HEK293 (cell line): ENCODE measurements at regions not wholly inside any gene's neighbourhood (a gene's known extent, or its start where the extent isn't known, plus 50 kb on each side); places are given as distances from the start of the nearest gene placed in this dataset.
"Not testable (repeated sequence)": the region's sequence is repeated elsewhere in the genome, so short reads cannot be mapped to it uniquely, and the experiment has no call there.

Experiments
- CTCF ChIA-PET: fragments of 350-600 bp; formaldehyde crosslinking; extraction: SDS; loops from one replicate; lab custom pipeline; 2021; ENCODE audit warnings: antibody characterized with exemption; lab: Yijun Ruan, JAX
- POLR2A ChIA-PET: fragments of 300-600 bp; formaldehyde crosslinking; extraction: SDS; loops from one replicate; lab custom pipeline; 2020; ENCODE audit warnings: antibody characterized with exemption, inconsistent platforms; lab: Yijun Ruan, JAX
- H3K27ac ChIP-seq: fragments of 200-500 bp; sonication (Bioruptor generic); 2 replicates; pipeline ENCODE4 v1.5.1; 2014; ENCODE audit warnings: low read depth, low read length, control low read depth, inconsistent platforms; ENCODE audit errors: extremely low read depth
- H3K36me3 ChIP-seq, 2 experiments: fragments of 200-500 bp in 1 of 2; sonication (Bioruptor generic) in 1 of 2; 1 replicate in 1 of 2; 2 replicates in 1 of 2; pipeline ENCODE4 v1.5.1; 2014 to 2017; ENCODE audit warnings: inconsistent platforms in 2 of 2, low read length in 2 of 2; ENCODE audit not compliant: control insufficient read depth in 2 of 2, insufficient read depth in 1 of 2
- H3K4me1 ChIP-seq: fragments of 200-500 bp; sonication (Bioruptor generic); 2 replicates; pipeline ENCODE4 v1.5.1; 2014; ENCODE audit warnings: mild to moderate bottlenecking, low read length, inconsistent platforms; ENCODE audit not compliant: control insufficient read depth, insufficient read depth
- H3K4me3 ChIP-seq: 2 replicates; pipeline ENCODE4 v1.5.1; 2011; ENCODE audit warnings: low read depth, mild to moderate bottlenecking, control low read depth, low read length, moderate library complexity
- H3K9me3 ChIP-seq: fragments of 200-500 bp; sonication (Bioruptor generic); 2 replicates; pipeline ENCODE4 v1.5.1; 2014; ENCODE audit warnings: low read depth, low read length, inconsistent platforms; ENCODE audit not compliant: control insufficient read depth, insufficient read depth
- BCL6B ChIP-seq: fragments of 450-650 bp; formaldehyde crosslinking; IDR thresholded peaks from 2 replicates; pipeline ENCODE4 v1.5.1; 2017; ENCODE audit warnings: missing biosample characterization, missing genetic modification characterization
- ELK4 ChIP-seq: IDR thresholded peaks from 2 replicates; pipeline ENCODE4 v1.6.1; 2011; ENCODE audit warnings: mild to moderate bottlenecking, low read depth, low read length, borderline replicate concordance
- GLIS1 ChIP-seq: fragments of 450-650 bp; formaldehyde crosslinking; IDR thresholded peaks from 2 replicates; pipeline ENCODE4 v1.5.1; 2016; ENCODE audit warnings: missing biosample characterization, missing genetic modification characterization
- SETDB1 ChIP-seq: IDR thresholded peaks from one replicate; pipeline ENCODE4 v1.6.1; 2017; ENCODE audit warnings: mild to moderate bottlenecking, low read length, moderate library complexity, mixed read lengths; ENCODE audit not compliant: insufficient read length
- TRIM28 ChIP-seq: IDR thresholded peaks from 2 replicates; pipeline ENCODE4 v1.6.1; 2011; ENCODE audit warnings: low read length, control low read depth, borderline replicate concordance
- ZBTB26 ChIP-seq: fragments of 450-650 bp; formaldehyde crosslinking; optimal IDR thresholded peaks from 2 replicates; pipeline ENCODE3; 2016; ENCODE audit warnings: missing biosample characterization, mild to moderate bottlenecking, missing genetic modification characterization
- ZNF138 ChIP-seq: fragments of 450-650 bp; formaldehyde crosslinking; IDR thresholded peaks from 2 replicates; pipeline ENCODE4 v1.5.1; 2016; ENCODE audit warnings: missing biosample characterization, missing genetic modification characterization, borderline replicate concordance
- ZNF23 ChIP-seq: fragments of 450-650 bp; formaldehyde crosslinking; IDR thresholded peaks from 2 replicates; pipeline ENCODE4 v1.5.1; 2016; ENCODE audit warnings: missing biosample characterization, missing genetic modification characterization, borderline replicate concordance
- ZNF341 ChIP-seq: fragments of 450-650 bp; formaldehyde crosslinking; IDR thresholded peaks from 2 replicates; pipeline ENCODE4; 2016; ENCODE audit warnings: low read depth, missing biosample characterization, missing genetic modification characterization
- ZNF473 ChIP-seq: fragments of 450-650 bp; formaldehyde crosslinking; IDR thresholded peaks from 2 replicates; pipeline ENCODE4 v1.5.1; 2017; ENCODE audit warnings: missing biosample characterization, missing genetic modification characterization
- ZNF513 ChIP-seq: fragments of 450-650 bp; IDR thresholded peaks from 2 replicates; pipeline ENCODE4 v1.5.1; 2018; ENCODE audit warnings: missing biosample characterization, missing genetic modification characterization
- ZNF549 ChIP-seq: fragments of 450-650 bp; IDR thresholded peaks from 2 replicates; pipeline ENCODE4 v1.5.1; 2018; ENCODE audit warnings: missing biosample characterization, missing genetic modification characterization, mild to moderate bottlenecking, inconsistent platforms, moderate library complexity
- ZNF585B ChIP-seq: fragments of 450-650 bp; formaldehyde crosslinking; IDR thresholded peaks from 2 replicates; pipeline ENCODE4 v1.5.1; 2016; ENCODE audit warnings: missing biosample characterization, missing genetic modification characterization
- ZNF621 ChIP-seq: fragments of 450-650 bp; formaldehyde crosslinking; IDR thresholded peaks from 2 replicates; pipeline ENCODE4 v1.5.1; 2017; ENCODE audit warnings: missing biosample characterization, missing genetic modification characterization
- ZNF701 ChIP-seq: fragments of 450-650 bp; formaldehyde crosslinking; IDR thresholded peaks from 2 replicates; pipeline ENCODE4 v1.5.1; 2016; ENCODE audit warnings: missing biosample characterization, missing genetic modification characterization
- ZNF76 ChIP-seq: fragments of 450-650 bp; formaldehyde crosslinking; IDR thresholded peaks from 2 replicates; pipeline ENCODE4; 2016; ENCODE audit warnings: low read depth, missing biosample characterization, missing genetic modification characterization, borderline replicate concordance
- ZSCAN18 ChIP-seq: fragments of 450-650 bp; formaldehyde crosslinking; IDR thresholded peaks from 2 replicates; pipeline ENCODE4 v1.5.1; 2016; ENCODE audit warnings: missing biosample characterization, missing genetic modification characterization

GRCh38 chr11:19612025-19612424 lies 100.6 kb upstream of the NAV2 start:
- CTCF ChIA-PET, H3K9me3 ChIP-seq, H3K4me1 ChIP-seq, H3K4me3 ChIP-seq, H3K27ac ChIP-seq, POLR2A ChIA-PET, H3K36me3 ChIP-seq: not testable (repeated sequence)
- TF ChIP-seq ZNF585B (tag by site-specific recombination) (peak; percentile 93), TRIM28 (peak; percentile 56; the same call in 1 of the 2 replicates), SETDB1 (peak; percentile 78)

- H3K4me1 ChIP-seq: peaks cover 4% of the 10 kb centered on the region
- TF ChIP-seq ZNF341 (no peak), ZNF701 (tag by site-specific recombination) (no peak), GLIS1 (no peak)
- H3K36me3 ChIP-seq: no peaks in the 10 kb centered on the region
- no peak overlapping the region for H3K4me3 ChIP-seq
- H3K27ac ChIP-seq: no peak overlapping the region
- CTCF ChIA-PET: interaction anchor here (0.6 to 1.3 kb wide), 4 partner anchors 45 to 308 kb away, joined by 3 read pairs; no protein-coding TSS in a partner anchor
- POLR2A ChIA-PET: no interaction called here
- H3K9me3 ChIP-seq: no peaks in the 10 kb centered on the region
Measured at GRCh38 chr11:19607656-19608360, 104.8 kb upstream of the NAV2 start.

GRCh38 chr11:19606856-19607655 lies 105.6 kb upstream of the NAV2 start:
- H3K36me3 ChIP-seq: no peaks in the 10 kb centered on the region
- H3K4me1 ChIP-seq: peaks cover 4% of the 10 kb centered on the region
- H3K9me3 ChIP-seq: no peaks in the 10 kb centered on the region
- TF ChIP-seq ZNF549 (tag by site-specific recombination) (no peak), ZNF138 (tag by site-specific recombination) (no peak), ZNF621 (tag by site-specific recombination) (no peak), ZNF23 (tag by site-specific recombination) (no peak), BCL6B (tag by site-specific recombination) (no peak), ZSCAN18 (no peak), ELK4 (no peak), ZNF473 (tag by site-specific recombination) (no peak), ZNF513 (no peak), SETDB1 (no peak), ZNF76 (no peak), ZBTB26 (no peak)
- no peak overlapping the region; the same call in 1 of the 2 replicates for H3K27ac ChIP-seq
- no peak overlapping the region for H3K4me3 ChIP-seq
- ChIA-PET CTCF (interaction anchor here (0.8 to 1.3 kb wide), 3 partner anchors 44 to 307 kb away, joined by 3 read pairs; no protein-coding TSS in a partner anchor), POLR2A (no interaction called here)
